ENCODE measurements at regions not wholly inside any gene's neighbourhood (a gene's known extent, or its start where the extent isn't known, plus 50 kb on each side); places are given as distances from the start of the nearest gene placed in this dataset.

- TF ChIP-seq CTCF (IDR thresholded peaks at IDR 0.05; ENCODE audit: low read length) (no peak), EZH2 (optimal IDR thresholded peaks at IDR 0.05; ENCODE audit: low read depth, low read length) (no peak), EZH2phosphoT487 (IDR thresholded peaks at IDR 0.05; ENCODE audit: low read length) (no peak)
Measured at GRCh38 chr6:113558966-113559365, 298.2 kb upstream of the MARCKS start.

Measured in MM.1S (cell line).